GM12864 (cell line): ENCODE measurements at regions not wholly inside any gene's neighbourhood (a gene's known extent, or its start where the extent isn't known, plus 50 kb on each side); places are given as distances from the start of the nearest gene placed in this dataset.
"Not testable (repeated sequence)": the region's sequence is repeated elsewhere in the genome, so short reads cannot be mapped to it uniquely, and the experiment has no call there.

Experiments
- DNase-seq: peaks from one replicate; pipeline ENCODE4 v3.0.0-alpha.2; 2011; ENCODE audit warnings: low read depth
- H3K4me3 ChIP-seq: 2 replicates; pipeline ENCODE4 v1.5.1; 2011; ENCODE audit warnings: mild to moderate bottlenecking, low read depth, low read length, control low read depth
- CTCF ChIP-seq: IDR thresholded peaks from 2 replicates; pipeline ENCODE4 v1.5.1; 2011; ENCODE audit warnings: low read depth, mild to moderate bottlenecking, moderate library complexity, low read length, control low read depth, inconsistent platforms; ENCODE audit errors: missing control alignments

GRCh38 chr20:19918965-19919329, 98.2 kb upstream of the NAA20 start:
- H3K4me3 ChIP-seq, result no peak overlapping the region
- DNase-seq, result no peak
- TF ChIP-seq CTCF, result no peak

GRCh38 chr20:19920381-19921138, 96.6 kb upstream of the NAA20 start:
- DNase-seq, result no peak
- no peak for TF ChIP-seq CTCF

GRCh38 chr20:19921284-19921793, 95.8 kb upstream of the NAA20 start:
- no peak for DNase-seq
- TF ChIP-seq CTCF, result no peak
- no peak overlapping the region for H3K4me3 ChIP-seq

More at GRCh38 chr20:19920381-19921138, 96.6 kb upstream of the NAA20 start:
- no peak overlapping the region for H3K4me3 ChIP-seq

GRCh38 chr20:19921829-19922228, 95.3 kb upstream of the NAA20 start:
- DNase-seq, H3K4me3 ChIP-seq: not testable (repeated sequence)

GRCh38 chr20:19922716-19923115, 94.4 kb upstream of the NAA20 start:
- H3K4me3 ChIP-seq, result no peak overlapping the region
- DNase-seq, result no peak
- TF ChIP-seq CTCF, result no peak

- no peak for TF ChIP-seq CTCF
- no peak overlapping the region for H3K4me3 ChIP-seq
- no peak for DNase-seq
These were observed 93.4 kb upstream of the NAA20 start for GRCh38 chr20:19923762-19924161.

- DNase-seq, result no peak
- no peak for TF ChIP-seq CTCF
- H3K4me3 ChIP-seq, result no peak overlapping the region
These were observed 92.9 kb upstream of the NAA20 start for GRCh38 chr20:19924255-19924654.
